ENCODE measurements at regions not wholly inside any gene's neighbourhood (a gene's known extent, or its start where the extent isn't known, plus 50 kb on each side); places are given as distances from the start of the nearest gene placed in this dataset.

DNA sequence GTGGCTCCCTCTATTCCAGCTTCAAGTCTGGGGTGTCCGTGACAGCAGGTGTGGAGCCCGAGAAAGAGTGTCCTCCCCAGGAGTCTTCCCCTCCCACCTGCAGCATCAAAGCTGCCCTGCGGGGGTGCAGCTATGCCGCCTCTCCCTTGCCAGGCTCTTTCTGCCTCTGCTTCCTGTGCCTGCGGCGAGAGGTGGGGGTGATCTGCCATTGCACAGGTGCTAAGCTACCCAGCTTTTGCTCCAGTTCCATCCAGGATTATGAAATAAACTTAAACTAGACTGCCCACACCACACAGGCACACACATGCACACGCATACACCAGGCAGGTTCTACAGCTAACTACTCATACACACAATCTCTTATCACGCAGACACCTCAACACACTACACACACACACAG, 104.7 kb upstream of the CLDN10 start:
- DNase-seq (ENCODE audit: low read depth in 4 of 4, low spot score in 1 of 4), result no peak

DNA sequence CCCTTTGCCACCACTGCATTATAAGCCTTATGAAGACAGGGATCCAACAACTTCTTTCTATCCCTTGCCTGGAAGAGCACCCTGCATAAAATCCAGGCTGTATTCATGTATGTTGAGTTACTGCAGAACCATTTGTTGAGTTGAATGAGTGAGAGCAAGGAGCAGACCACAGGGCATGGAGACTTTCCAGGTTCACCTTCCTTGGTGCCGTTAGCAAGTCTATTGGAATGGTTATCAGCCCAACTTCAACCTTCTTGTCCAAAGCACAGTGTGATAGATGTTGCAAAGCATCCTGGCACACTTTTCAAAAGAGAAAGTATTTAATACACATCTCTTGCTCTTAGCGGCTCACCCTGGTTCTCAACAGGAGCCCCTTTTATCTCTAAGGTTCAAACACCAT, 100.9 kb upstream of the CLDN10 start:
- no peak for DNase-seq (ENCODE audit: low read depth in 4 of 4, low spot score in 1 of 4)

DNA sequence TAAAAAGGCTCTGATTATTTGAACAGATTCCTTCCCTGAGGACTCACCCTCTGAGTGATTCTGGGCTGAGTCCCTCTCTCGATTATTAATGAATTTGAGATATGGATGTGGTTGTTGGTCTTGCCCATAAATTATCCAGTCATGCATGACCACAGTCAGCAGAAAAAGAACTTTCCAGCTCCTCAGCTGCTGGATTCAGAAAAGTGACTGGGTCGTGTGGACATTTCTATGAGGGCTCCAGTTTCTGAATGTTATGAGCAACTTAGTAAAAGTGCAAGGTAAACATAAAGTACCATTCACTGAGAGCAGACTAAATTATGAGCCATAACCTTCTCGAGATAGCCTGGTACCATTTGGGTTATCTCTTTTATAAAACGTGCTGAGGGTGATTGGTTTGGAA, 100.1 kb upstream of the CLDN10 start:
- no peak for DNase-seq (ENCODE audit: low read depth in 4 of 4, low spot score in 1 of 4)

DNA sequence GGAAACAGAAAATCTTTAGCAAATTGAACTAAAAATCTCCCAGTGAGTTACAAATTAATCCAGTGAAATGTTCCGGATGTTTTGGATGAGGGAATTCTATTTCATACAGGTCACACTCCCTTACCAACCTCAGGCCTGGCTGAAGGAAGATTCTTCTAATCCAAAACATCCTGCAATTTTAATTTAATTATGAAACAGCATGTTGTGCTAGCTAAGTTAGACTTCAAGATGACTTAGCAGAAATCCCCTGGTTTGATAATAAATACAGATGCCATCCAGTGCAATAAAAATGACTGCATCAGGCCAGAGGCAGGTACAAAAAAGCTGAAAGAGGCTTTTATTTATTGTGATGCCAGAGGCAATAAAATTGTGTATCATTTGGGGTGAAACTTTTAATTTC, 96.7 kb upstream of the CLDN10 start:
- DNase-seq (ENCODE audit: low read depth in 4 of 4, low spot score in 1 of 4), result no peak

DNA sequence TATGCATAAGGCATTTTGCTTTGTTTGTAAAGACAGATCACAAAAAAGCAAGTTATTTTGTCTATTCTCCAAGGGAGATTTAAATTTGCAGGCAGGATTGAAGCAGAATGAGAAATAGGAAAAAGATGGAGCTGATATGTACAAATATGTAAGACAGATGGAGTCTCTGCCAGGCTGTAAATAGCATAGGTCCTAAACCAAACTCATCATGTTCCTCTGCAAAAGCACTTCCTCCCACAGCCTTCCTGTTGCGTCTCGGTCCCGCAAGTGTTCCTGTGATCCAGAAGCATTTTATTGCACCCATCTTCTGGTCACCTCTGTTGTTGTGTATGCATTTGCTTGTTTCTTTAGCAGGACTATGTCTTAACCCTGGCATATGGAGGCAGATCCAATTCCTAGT, 95.7 kb upstream of the CLDN10 start:
- DNase-seq (ENCODE audit: low read depth in 4 of 4, low spot score in 1 of 4), result no peak

DNA sequence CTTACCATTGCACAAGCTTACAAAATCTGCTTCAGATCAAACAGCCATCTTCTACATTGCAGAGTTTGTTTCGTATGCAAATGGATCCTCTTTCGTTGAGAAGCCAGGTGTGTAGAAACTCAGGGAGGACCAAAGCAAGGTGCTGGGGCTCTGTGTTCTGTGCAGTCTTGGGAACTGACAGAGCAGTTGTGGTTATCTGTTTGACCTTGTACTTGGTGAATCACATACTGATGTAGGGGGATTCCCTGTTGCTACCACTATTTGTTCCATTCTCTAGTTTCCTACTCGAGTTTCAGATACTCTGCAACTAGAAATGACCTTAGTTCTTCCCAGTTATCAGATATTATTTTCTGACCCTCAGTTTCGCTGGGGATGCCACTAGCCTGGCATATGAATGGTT, 95.2 kb upstream of the CLDN10 start:
- DNase-seq (ENCODE audit: low read depth in 4 of 4, low spot score in 1 of 4), result no peak

DNA sequence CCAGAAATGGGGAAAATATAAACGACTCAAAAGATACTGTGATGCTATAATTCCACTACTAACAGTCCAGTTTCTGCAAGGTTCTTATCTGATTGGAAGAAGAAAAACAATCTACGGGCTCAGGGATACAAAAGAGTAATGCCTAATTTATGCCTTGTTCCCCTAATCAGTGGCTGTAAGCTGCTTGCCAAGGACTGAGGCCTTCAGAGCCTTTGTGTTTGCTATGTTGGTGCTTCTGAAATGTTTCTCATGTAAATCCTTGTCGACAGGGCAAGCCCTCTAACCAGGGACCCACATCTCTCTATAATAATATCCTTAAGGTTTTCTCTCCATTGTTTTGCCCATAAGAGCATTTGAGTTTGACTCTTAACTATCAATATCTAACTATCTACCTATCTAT, 89.7 kb upstream of the CLDN10 start:
- no peak for DNase-seq (ENCODE audit: low read depth in 4 of 4, low spot score in 1 of 4)

DNA sequence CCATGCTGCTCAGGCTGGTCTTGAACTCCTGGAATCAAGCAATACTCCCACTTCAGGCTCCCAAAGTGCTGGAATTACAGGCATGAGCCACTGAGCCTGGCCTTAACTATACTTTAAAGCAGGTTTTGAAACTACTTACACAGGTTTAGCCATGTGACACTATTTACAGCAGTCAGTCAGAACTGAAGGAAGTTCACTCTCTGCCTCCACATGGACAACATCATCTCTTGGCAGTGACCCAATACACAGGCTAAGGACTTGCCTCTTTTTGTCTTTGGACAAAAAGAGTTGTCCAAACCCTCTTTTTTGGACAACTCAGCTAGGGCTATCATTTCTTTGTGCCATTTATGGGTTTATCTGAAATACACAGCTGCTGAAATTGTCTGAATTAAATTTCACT, 89.0 kb upstream of the CLDN10 start:
- DNase-seq (ENCODE audit: low read depth in 4 of 4, low spot score in 1 of 4), result no peak

DNA sequence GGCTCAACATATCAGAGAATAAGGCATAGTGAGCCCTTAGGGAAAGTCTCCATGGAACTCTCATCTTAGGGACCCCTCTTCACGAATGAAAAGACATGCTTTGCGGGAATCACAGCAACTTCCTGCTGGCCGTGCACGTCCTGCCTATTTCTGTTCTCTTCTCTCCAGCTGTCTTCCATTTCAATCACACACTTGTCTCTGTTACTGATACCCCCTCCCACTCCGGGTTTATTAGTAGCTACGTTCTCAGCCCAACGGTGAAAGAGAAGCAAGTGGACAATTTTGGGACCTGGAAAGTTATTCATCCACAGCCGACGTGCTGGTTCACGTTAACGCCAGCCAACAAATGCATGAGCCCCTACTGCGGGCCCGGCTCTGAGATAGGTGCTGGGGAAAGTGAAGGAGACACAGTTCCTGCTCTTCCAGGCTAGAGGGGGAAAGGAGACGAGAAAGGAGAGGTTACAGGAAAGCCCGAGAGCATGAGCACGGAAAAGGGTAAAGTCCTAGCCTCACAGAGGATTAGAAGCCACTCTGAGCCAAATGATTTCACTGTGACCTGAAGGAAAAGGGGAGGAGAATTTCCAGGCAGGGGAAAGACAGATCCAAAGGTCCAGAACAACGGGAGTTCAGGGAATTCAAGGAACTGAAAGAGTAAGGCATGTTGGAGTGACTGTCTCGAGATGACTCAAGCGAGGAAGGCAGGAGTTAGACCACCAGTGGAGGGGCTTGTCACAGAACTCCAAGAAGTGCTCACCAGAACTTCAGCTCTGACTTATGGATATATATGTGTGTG, 81.8 kb upstream of the CLDN10 start:
- no peak for DNase-seq (ENCODE audit: low read depth in 4 of 4, low spot score in 1 of 4)

DNA sequence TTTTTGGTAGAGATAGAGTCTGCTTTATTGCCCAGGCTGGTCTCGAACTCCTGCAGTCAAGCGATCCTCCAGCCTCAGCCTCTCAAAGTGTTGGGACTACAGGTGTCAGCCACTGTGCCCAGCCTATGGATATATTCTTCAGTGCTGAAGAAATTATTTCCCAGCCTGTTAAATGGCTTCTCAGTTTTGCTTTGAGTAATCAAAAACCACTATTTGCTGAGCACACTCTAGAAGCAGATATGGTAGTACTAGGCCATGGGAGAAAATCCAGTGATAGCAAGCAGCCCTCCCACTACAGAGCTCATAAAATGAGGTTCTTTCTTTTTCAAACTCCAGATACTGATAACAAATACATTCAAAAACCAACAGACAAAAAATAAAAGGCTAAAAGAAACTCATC, 80.6 kb upstream of the CLDN10 start:
- no peak for DNase-seq (ENCODE audit: low read depth in 4 of 4, low spot score in 1 of 4)

DNA sequence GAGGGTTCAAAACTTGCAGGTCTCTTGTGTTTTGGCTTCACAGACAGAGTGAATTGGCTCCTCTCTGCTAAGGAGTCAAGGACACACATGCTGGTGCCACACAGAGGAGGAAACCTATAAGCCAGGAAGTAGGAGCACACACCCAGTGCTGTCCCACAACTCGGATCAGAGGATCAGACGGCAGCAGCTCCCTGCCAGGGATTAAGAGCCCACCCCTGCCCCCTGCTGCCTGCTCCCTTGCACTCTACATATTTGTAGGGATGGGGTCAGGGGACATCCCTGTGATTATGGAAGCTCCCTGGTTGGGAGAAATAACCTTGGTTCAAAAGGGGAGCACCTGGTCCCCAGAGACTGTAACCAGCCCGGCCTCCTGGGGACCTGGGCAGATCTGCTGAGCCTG, 77.5 kb upstream of the CLDN10 start:
- no peak for DNase-seq (ENCODE audit: low read depth in 4 of 4, low spot score in 1 of 4)

DNA sequence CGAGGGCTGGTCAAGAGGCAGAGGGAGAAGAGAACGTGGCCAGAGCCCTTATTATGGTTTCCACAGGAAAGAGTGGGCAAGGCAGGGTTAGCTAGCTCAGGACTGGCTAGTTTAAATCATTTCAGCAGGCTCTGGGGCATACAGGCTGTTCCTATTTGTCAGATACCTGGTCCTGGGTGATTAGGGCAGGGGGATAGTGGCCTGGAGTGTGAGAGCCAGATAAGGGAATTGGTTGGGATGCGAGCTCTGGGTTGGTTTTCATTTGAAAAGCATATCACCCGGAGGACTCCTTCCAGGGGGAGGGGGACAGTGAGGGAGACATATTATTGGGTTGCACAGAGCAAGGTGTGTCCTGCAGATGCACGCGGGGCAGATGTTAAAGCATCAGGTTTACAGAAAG, 75.3 kb upstream of the CLDN10 start:
- no peak for DNase-seq (ENCODE audit: low read depth in 4 of 4, low spot score in 1 of 4)

DNA sequence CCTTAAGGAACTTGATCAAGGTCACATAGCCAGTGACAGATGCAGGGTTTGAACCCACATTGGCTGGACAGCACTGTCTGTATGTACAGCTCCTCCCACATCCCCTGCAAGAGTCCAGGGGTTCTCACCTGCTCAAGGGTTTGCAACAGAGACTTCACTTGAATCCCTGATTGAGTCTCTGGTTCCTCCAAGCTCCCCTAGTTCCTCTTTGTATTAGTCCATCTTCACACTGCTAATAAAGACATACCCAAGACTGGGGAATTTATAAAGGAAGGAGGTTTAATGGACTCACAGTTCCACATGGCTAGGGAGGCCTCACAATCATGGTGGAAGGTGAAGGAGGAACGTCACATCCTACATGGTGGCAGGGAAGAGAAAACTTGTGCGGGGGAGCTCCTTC, 72.8 kb upstream of the CLDN10 start:
- DNase-seq (ENCODE audit: low read depth in 4 of 4, low spot score in 1 of 4), result no peak

DNA sequence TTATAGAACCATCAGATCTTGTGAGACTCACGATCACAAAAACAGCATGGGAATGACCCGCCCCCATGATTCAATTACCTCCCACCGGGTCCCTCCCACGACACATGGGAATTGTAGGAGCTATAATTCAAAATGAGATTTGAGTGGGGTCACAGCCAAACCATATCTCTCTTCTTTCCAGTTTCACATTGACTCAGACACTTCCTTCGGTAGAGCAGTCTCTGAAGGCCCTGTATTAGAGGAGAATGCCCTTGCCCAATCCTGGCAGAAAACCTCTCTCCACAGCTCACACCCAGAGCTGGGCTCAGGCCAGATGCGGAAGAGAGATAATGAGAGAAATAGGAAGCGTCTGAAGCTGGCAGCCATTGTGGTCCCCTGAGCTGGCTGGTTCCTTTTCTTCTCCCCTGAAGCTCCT, 72.4 kb upstream of the CLDN10 start:
- DNase-seq (ENCODE audit: low read depth in 4 of 4, low spot score in 1 of 4), result peak in 1 of 4 experiments; percentile 13

DNA sequence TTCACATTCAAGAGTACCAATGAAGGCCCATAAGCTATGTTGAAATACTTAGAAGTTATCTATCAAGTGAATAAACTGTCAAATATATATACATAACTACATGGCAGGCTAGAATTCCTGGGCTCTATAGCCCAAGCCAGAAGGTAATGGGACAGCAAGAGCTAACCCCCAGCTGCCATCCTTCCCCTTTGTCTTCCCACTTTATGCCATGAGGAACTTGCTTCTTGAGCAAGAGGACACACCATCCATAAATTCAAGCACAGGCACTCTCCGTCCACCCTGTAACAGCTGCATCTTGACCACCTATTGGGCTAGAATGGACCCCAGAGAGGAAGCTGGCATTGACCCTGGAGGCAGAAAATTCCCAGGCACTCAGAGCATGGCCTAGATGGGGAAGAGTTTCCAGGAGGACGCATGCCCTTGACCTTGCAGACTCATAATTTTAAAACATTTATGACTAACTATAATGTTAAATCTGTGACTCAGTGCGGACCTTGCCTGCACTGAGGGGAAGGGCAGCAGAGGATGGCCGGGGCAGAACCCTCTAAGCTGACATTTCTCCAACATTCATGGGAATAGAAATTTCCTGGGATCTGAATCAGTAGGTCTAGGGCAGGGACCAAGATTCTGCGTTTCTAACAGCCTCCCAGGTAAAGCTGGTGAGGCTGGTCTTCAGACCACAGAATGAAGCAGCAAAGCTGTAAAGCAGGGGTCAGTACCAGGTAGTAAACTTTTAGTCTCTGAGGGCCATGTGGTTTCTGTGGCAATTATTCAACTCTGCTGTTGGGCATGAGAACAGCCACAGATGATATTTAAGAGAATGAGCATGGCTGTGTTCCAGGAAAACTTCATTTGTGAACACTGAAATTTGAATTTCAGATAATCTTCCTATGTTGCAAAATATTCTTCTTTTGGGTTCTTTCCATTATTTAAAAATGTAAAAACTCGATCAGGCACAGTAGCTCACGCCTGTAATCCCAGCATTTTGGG, 71.4 kb upstream of the CLDN10 start:
- no peak for DNase-seq (ENCODE audit: low read depth in 4 of 4, low spot score in 1 of 4)

DNA sequence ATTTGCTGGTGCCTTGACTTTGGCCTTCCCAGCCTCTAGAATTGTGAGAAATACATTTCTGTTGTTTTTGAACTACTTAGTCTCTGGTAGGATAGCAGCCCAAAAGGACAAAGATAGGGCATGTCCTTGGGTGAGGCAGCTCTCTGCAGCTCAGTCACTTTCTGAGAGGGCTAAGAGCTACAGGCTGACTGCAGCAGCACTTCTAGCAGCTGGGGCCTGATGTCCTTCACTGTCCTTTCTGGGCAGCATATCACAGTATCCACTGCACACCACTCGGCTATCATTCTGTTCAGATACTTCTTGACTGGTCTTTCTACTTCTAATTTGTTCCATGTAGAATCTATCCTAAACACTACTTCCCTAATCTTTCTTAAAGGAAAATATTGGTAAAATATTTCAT, 68.5 kb upstream of the CLDN10 start:
- no peak for DNase-seq (ENCODE audit: low read depth in 4 of 4, low spot score in 1 of 4)

DNA sequence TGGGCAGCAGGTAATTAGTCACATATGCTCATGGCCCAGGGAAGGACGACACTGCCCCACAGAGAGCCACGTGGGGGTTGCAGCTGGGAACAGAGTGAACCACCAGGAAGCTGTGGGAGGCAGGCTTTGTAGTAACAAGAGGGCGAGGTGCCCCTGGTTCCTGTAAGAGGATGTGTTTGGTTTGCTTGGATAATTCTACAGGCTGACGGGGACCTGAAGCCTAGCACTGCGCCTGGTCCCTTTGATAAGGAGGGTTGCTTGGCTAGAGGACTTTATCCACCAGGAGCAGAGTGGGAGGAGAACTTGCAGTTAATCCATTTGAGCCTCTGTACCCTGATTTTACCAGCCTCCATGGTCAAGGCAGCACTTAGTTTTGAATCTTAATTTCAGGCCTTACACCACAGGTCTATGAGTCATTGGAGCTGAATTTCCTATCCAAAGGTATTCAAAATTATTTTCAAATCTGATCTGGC, 67.4 kb upstream of the CLDN10 start:
- DNase-seq (ENCODE audit: low read depth in 4 of 4, low spot score in 1 of 4), result no peak

DNA sequence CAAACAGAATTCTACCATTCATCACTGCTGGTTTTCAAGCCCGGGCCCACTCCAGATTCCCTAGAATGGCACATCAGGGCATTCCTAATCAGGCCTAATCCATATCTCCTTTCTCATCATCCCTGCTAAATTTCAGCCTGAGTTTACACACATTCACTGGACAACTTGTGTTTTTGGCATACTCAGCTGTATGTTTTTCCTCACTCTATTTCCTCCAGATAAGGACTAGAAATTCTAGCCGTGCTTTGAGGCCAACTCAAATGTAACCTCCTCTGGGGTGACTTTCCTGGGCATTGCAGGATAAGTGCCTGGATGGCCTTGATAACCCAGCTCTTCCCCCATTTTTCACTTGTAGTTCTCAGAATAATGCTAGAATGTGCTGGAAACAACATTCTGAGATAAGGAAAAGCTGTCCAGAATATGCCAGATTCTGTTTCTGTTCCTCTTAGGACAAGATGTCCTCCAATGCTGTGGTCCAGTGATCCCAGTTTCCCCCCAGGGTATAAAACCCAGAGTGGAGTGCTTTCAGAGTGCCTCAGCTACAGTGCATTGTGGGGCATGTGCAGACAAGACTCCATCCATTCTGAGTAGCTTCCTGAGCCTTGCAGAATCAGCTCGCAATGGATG, 66.9 kb upstream of the CLDN10 start:
- no peak for DNase-seq (ENCODE audit: low read depth in 4 of 4, low spot score in 1 of 4)

DNA sequence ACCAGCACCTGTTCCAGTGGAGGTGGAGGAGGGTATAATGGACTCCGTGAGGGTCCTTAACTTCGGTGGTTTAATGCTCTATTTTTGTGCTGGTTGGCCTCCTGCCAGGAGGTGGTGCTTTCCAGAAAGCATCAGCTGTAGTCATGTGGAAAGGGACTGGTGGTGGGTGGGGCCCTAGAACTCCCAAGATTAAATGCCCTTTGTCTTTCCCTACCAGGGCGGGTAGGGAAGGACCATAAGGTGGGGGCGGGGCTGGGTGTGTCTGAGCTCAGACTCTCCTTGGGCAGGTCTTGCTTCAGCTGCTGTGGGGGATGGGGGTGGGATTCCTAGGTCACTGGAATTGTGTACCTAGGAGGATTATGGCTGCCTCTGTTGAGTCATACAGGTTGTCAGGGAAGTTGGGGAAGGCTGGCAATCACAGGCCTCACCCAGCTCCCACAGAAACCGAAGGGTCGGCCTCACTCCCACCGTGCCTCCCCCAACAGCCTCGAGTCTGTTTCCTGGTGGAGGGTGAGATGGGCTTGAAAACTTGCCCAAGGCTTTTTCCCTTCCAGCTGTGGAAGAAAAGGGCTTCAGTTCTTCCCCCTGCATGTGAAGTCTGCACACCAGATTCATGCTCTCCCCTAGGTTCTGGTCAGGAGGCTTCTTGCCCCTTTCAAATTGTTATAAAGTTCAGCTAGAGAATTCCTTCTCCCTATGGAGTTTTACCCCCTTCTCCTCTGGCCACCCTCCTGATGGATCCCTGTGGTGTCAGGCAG, 60.3 kb upstream of the CLDN10 start:
- no peak for DNase-seq (ENCODE audit: low read depth in 4 of 4, low spot score in 1 of 4)

DNA sequence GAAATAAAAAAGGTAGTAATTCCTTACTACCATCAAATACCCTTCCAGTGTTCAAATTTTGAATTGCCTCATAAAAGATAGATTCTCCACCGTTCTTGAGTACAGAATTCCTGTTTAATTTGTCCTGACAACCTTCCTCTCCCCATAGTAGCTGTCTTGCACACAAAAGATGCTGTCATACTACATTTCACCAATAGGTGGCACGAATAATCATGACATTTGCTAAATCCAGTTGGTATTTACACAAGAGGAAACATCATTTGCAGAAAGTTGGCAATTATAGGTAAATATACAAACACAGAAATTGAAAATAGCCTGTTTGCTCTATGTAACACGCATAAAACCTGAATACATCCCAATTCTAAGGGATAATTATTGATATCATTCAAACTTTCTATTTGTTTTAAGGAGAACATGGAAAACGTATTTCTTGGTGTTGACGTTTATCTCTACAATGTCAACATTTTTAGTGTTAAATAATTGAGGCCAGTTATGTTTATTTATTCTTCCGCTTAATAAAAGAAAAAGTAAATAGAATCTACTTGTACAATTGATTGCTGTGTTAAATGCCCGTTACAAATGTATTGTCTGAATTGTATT, 58.3 kb upstream of the CLDN10 start:
- no peak for DNase-seq (ENCODE audit: low read depth in 4 of 4, low spot score in 1 of 4)

DNA sequence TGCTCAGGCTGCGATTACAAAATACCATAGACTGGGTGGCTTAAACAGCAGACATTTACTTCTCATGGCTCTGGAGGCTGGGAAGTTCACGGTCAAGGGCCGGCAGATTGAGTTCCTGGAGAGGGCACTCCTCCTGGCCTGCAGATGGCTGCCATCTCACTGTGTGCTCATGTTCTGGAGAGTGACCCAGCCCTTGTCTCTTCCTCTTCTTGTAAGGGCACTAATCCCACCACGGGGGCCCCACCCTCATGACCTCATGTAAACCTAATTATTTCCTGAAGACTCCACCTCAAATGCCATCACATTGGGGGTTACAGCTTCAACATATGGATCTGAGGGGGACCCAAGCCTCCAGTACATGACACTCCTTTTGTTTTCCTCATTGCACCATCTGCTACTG, 56.0 kb upstream of the CLDN10 start:
- DNase-seq (ENCODE audit: low read depth in 4 of 4, low spot score in 1 of 4), result no peak
